ENCODE measurements at regions not wholly inside any gene's neighbourhood (a gene's known extent, or its start where the extent isn't known, plus 50 kb on each side); places are given as distances from the start of the nearest gene placed in this dataset.

DNA sequence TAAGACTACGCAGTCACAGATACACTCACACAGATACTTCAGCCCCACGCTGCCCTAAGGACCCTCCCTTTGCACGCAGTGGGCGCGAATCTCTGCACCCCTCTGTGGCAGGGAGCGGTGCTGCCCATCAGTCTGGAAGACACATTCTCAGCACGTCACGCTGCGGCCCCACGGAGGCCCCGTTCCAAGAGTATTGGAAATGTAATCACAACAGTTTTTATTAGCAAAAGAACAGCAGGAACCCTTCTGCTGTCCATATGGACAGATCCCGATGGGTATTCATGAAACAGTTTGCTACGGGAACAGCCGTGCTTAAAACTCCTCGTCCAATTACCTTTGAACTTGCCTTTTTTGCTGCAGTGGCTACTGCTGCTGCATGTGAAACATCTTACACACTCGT is 131.0 kb downstream of the RPS24 start:
- DNase-seq, result no peak

DNA sequence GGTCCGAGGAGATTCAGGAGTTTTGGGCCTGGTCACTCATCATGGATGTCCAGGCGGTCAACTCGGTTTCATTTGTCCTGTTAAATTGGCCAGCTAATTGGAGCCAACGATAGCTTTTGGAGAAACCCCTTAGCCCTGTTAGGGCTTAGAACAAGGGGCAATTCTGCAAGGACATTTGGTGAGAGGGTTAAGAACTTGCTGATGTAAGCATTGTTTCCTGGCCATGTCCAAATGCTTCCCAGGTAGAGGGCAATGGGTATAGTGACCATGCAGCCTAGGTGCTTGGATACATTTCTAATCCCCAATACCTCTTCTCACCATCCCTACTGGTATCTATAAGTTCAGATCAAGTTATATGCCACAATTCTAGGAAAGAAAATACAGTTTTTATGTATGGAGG is 131.5 kb downstream of the RPS24 start:
- DNase-seq, result no peak

DNA sequence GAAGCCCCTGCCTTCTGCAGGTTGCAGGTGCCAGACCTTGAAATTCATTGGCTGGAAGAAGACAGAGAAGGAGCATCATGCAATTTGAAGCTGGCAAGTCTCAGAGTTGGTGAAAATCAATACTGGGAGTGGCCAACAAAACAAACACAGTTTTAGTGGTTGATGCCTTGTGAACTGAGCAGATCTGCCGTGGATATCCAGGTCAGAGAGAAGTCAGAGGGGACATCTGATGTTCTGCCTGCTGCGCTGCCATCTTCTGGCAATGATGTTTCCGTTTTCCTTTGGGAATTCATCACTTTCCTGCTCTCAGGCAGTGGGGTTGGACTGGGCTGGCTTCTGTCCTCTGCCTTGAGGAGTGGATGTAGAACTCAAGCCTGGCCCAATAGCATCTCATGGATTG is 132.0 kb downstream of the RPS24 start:
- DNase-seq, result no peak

DNA sequence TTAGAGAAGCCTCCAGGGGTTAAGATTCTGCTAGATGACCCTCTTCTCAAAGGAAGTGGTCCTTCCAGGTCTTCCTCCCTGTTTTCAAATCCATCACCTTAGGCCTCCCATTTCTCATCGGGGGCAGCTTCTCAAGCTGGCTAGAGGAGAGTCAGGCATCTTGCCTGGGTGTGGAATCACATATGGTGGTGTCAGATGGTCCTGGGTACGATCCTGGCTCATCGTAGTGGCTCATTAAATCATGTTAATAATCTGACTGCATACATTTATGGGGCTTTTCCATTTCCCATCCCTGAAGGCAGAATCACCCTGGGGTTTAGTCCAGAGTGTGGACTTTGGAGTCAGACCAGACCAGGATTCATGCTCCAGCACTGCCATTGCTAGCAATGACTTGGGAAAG is 132.6 kb downstream of the RPS24 start:
- no peak for DNase-seq

DNA sequence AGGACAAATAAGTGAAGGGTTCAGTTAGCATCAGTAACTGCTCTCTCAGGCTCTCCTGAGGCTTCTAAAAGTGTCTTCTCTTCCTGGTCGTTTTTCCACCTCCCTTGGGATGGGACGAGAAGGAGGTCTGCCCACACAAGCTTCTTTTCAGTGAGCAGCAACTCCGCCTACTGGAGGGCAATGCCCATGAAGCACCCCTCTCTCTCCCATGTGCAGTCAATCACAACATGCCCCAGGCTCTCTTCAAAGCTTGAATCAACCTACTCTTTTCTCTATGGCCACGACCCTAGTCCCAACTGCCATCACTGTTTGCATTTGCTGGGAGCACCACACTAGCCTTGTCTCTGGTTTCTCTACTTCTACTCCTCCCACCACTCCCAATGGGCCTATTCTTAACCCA is 135.6 kb downstream of the RPS24 start:
- DNase-seq, result no peak

DNA sequence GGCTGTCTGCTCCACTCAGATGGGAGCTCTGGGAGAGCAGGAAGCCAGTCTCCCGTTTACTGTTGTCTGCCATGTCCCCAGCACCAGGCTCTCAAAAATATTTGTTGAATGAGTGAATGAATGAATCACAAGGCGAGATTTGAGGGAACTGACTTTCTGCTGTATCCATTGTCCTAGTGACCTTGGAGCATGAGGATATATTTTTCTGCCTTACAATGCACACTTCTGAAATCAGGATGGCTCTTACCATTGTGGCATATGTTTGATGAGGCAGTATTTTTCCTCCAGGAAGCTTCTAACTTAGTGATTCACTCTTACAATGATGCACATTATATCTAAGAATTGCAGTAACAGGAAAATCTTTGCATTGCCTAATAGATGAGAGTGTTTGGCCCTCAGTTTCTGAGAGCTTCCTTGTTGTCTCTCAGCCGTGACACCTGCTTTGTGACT is 136.4 kb downstream of the RPS24 start:
- no peak for DNase-seq

DNA sequence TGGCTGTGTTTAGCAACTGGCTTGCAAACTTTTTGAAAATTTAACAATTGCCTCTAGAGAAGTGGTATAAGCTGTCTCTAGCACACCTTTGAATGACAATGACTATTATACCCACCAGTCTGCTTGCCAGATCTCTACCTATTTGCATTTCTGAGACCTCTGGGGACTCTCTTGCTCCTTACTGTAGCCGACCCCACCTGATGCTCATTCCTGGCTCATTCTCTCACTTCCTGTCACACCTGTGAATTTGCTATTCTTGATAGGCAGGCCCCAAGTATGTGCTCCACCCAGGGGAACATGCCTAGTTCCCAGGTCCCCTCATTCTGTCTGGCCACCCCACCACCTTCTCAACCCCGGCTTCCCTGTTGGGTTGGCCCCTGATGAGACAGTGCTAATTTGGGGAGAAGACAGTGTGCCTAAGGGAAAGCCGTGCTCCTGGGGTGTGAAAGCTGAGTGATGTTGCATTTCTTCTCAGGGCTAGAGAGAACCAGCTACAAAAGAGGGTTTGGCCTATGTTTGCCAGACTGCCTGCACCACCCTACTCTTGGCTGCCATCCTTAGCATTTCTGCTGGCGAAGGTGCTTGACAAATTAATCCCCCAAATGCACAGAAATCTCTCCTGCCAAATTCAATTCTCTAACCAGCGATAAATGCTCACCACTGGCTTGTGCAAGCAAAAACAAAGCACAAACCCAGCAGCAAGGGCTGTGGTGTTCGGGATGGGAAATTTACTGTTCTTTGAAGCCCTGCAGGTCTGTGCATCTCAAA is 138.2 kb downstream of the RPS24 start:
- no peak for DNase-seq

DNA sequence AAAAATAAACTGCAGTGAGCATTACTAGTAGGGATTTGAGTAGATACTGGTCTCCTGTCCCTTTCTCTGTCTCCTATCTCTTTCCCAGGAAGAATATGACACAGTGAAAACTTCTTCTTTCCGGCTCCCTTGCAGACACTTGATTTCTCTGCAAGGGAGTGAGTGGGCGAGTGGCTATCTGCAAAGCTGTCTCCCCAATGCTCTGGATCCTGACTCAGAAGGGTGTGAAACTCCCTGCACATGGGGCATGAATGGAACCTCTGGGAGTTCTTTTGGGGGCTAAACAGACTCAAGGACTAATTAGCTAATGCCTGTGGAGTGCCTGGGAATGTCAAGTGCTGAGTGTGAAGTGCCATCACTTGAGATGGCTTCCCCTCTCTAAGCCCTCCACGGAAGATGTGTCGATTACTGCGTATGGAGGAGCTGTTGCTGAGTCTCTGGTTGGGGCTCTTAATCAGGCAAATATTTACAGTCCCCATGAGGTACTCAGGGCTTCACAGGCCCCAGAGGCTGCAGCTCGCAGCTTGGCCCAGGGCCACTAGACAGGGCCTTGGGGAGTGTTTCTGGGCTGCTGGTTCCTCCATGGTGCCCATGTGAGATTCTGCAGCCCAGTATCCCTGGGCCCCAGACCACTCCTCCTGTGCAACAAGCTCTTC is 139.8 kb downstream of the RPS24 start:
- no peak for DNase-seq

DNA sequence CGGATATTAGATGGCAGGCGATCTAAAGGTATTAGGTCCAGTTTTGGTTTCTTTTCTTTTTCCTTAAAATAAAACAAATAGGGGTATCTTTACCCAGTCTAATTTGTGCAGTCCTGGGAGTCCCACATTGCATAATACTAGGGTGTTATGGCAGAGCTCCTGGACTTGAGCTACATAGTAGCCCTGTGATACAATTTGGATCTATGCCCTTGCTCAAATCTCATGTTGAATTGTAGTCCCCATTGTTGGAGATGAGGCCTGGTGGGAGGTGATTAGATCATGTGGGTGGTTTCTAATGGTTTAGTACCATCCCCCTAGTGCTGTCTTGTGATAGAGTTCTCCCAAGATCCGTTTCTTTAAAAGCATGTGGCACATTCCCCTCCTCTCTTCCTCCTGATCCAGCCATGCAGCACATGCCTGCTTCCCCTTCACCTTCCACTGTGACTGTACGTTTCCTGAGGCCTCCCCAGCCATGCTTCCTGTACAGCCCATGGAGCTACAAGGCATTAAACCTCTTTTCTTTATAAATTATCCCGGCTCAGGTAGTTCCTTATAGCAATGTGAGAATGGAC is 141.9 kb downstream of the RPS24 start:
- DNase-seq, result no peak

DNA sequence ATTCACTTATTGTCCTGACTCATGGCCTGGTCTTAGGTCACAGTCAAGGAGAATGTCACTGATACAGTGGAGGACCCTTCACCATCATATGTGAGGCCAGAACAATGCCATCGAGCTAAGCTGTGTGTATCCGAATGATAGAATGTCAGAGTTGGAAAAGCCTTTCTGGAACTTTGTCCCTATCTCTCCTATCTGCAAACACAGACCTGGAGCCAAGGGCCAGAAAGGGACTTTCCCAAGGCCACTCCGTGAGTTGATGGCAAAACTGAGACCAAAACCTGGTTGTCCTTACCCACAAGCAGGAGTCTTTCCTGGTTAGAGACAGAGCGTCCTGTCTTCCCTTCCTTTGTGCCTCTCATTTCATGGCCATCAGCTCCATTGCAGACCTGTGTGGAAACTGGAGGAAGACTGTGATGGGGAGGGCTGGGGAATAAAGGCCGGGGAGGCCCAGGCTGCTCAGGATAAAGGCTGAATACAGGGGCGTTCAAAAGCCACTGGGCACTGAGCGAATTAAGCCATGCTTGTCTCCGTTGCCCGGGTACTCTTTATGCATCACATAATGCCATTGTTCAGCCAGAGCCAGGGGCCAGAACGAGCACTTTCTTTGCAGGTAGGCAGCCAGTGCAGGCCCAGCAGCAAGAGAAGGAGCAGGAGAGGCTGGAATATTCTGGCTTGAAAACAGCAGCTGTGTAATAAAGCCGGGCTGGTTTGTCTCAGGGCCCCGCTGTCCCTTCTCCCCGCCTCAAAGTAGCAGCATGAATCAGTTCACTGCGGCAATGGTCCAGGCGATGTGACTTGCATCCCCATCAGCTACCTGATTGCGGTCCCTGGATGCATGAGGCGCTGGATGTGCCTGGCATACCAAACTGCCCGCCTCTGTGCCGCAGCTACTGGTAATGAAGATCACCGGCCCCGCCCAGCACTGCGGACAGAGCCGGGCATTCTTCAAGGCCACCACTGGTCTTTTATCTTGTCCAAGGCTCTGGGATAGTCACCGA is 143.0 kb downstream of the RPS24 start:
- DNase-seq, result no peak

DNA sequence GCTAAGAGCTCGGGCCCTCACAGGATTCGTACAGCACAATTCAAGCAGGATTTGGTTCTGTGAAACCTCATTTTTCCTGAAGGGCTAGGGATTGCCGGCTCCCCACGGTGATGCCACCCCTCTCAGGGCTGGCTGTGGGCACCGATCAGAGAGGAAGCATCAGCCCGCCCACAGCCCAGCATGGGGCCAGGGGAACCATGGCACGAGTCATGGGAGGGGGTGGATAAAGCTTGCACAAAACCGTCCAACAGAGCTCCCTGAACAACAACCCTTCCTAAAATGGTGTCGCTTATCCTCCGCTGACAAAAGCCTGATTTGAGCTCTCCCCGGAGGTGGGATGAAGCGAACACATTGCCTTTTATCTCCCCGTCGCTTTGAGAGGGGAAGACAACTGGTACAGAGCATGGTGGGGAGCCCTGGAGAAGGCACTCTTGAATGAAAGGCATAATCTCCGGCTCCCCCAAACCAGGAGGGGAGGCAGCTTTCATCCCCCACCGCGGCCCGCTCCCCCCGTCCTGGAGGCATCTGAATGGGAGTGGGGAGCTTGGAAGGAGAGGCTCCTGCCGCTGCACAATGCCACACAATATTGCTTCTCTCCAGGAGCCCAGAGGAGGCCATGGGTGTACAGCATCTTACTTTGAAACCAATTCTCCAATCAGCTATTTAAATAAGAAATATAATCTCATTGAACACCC is 144.0 kb downstream of the RPS24 start:
- no peak for DNase-seq

DNA sequence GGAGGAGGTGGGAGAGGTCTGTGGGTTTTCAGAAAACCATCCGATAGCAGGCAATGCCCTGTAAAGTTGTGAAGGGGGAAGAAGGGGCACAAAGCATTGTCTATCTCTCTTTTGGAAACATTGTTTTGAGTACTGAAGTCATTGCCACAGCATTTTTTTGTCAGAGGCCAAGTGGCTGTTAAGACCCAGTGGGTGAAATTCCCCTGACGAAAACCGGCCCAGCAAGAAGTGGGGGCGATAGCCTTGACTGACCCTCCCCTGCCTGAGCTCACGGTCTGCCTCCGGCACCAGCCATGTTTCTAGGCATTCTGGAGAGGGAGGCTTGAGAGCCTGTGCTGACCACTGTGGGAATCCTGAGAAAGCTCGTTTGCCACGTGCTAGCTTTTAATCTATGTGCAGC is 144.7 kb downstream of the RPS24 start:
- no peak for DNase-seq

DNA sequence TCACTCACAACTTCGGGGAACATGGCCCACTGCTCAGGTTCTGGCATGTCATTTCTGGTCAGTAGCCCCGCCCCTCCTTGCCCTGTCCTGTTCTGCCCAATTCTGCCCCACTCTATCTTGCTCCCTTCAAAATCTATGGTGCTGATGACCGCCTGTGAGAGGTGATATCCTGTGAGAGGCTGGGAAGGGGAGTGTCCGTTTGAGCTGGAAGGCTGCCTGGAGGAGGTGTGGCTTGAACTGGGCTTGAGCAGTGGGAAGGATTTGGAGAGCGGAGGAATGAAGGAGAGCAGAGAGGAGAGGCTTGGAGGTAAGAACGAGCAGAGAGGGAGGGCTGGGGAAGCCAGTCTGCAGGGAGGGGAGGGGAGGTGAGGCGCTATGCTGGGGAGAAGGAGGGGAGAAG is 145.3 kb downstream of the RPS24 start:
- no peak for DNase-seq

DNA sequence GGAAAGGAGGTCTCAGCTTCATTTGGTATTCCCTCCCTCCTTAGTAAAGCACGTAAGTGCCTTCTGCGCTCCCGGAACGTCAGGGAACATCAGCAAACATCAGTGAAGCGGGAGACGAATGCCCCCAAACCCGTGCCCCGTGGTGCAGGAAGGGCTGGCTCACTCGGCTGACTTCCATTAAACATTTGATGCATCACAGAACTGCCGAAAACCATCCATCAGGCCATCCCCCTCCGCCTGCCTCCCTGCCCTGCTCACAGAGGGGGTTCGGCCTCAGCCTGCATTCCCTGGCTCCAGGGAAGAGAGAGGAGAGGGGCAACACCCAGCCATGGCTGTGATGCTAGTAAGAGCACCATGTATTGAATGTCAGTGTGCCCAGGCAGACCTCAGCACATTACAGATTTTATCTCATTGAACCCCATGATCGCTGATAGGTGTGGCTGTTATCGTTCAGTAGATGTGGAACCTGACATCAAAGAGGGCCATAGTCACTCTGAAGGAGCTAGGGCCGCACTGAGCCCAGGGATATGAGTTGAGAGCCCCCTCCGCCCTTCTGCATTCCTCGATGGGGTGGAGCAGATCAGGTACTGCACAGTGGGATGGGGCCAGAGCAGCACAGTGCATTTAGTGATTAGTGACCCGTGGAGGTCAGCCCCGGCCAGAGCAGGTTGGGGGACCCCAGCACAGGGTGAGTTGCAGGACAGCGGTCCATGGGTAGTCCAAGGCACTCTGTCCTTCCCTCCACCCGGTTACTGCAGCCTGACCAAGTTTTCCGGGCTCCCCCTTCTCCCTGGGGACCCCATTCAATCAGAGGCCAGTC is 146.4 kb downstream of the RPS24 start:
- DNase-seq, result no peak

DNA sequence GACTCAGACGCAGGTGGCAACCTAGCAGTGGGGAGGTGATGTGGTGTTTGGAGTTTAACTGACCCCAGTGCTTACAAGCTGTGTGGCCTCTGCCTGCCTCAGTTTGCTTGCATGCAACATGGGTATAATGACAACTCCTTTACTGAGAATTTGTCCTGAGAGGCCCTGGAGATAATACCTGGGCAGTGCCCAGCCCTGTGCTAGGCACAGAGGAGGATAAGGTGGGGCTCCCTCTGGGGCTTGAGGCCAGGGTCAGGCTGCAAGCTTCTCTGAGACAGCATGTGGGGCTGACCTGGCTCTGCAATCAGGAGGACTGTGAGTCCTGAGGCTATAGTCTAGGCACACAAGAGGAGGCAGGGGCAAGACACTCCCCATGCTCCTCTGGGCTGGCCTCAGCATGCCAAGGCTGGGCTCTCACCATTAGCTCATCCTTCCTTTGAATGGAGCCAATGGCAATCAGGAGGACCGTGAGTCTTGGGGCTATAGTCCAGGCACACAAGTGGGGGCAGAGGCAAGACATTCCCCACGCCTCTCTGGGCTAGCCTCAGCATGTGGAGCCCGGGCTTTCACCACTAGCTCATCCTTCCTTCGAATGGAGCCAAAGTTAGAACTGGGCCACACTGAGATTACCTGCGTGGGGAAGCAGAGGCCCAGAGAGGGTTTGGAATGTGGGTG is 147.9 kb downstream of the RPS24 start:
- no peak for DNase-seq

DNA sequence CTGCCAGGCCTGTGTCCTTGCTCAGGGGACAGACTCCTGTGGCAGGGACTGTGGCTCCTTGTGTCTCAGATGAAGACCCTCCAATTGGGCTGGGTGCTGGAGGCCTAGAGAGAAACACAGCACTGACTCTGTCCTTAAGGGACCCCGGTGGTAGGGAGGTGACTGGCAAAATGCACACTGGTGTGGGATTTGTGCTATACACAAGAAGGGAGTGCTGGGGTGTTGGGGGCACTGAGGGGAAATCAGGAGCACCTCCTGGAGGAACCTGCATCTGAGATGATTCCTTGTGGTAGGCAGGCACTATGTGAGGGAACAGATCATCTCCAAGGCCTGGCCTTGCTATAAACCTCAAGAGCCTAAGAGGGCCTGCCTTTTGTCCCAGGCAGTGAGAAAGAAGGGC is 149.2 kb downstream of the RPS24 start:
- no peak for DNase-seq

DNA sequence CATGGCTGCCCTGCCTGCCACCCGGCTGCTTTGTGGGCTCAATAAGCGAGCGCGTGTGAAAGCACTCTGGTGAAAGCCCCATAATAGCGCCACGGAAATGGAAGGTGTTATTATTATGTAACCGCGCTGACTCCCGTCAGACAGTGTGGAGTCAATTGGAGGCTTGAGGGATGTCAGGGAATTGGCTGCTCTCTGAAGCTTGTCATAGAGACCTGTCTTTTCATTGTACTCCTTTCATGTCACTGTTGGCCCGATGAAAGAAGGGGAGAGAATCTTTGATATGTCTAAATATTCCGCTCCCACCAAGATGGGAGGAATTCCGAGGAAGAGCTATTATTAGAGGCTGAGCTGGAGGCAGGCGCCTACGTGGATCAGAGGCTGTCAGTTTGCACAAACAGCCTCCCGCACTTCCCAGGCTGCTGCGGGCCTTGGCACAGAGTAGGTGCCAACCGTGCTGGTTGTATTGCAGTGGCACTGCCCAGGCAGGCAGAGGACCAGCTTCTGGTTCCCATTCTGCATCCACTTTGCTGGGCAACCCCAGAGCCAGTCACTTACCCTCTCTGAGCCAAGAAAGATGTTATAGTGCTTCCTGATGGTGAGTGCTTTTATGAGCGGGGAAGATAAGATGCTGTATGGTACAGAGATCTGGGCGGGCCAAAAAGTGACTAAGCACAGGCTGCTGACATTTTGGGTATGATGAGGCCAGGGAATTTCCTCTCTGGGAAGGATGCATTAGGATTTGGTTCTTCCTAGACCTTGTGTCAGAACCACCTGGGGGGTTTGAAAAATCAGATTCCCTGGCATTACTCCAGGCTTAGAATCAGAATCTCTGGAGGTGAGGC is 151.4 kb downstream of the RPS24 start:
- DNase-seq, result no peak

DNA sequence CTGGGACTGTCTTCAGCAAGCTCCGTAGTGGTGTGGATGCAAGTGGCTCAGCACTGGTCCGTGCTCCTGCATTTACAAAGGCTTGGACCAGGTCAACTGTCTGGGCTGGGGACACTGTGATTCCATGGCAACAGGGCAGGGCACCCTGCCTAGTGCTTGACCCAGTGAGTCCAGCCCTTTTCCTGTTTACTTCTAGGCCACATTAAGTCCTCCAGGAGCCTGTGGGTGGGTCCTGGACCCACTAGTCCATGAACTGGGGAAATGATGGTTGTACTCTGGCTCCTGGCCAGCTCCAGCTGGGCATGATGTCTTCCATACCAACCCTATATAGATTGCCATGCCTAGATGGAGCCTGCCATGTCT is 152.0 kb downstream of the RPS24 start:
- no peak for DNase-seq

DNA sequence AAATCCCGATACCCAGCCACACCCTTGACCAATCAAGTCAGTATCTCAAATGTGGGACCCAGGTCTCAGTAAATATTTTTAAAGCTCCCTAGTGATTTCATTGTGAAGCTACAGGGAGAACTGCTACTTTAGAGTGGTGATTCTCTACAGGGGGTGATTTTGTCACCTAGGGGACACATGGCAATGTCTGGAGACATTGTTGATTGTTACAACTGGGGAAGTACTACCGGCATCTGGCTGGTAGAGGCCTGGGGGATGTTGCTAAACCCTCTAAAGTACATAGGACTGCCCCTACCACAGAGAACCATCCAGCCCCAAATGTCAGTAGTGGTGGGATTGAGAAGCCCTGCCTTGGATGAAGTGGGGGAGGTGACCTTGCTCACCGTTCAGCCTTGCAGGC is 152.9 kb downstream of the RPS24 start:
- no peak for DNase-seq

DNA sequence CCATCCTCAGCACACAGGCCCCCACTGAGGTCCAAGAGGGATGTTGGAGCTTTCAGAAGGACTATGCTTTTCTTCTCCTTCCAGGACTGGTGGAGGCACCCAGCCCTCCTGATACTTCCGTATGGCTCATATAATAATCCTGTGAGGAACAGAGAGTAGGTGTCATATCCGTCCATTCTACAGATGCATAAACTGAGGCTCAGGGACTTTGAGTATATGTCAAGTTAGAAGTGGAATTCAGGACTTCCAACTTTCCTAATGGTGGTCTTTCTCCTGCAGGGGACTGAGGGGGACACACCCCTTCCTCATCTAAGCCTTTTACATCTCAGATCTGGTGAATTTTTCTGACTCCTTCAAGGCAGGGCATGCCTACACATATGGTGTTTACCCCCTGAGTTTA is 153.7 kb downstream of the RPS24 start:
- DNase-seq, result no peak
